Thymus (tissue), 11 donors: ENCODE measurements at regions not wholly inside any gene's neighbourhood (a gene's known extent, or its start where the extent isn't known, plus 50 kb on each side); places are given as distances from the start of the nearest gene placed in this dataset.
A peak's percentile ranks its signal among the peaks of the same experiment; 100 is the strongest.

Experiments used
- DNase-seq, 9 donors: peaks; one replicate each; pipeline ENCODE4 v3.0.0-alpha.2; 2013; ENCODE audit warnings: low spot score in 9 of 9, low read depth in 6 of 9, missing footprints in 1 of 9
- H3K27ac ChIP-seq, 2 donors: one replicate each; pipeline ENCODE4 v1.5.1; 2013; ENCODE audit warnings: control low read depth in 1 of 2, low read depth in 1 of 2, low read length in 1 of 2, mild to moderate bottlenecking in 1 of 2, moderate library complexity in 1 of 2
- H3K27me3 ChIP-seq, 2 donors: one replicate each; pipeline ENCODE4 v1.5.1; 2013; ENCODE audit warnings: low read length in 1 of 2; ENCODE audit not compliant: control insufficient read depth in 2 of 2, insufficient read depth in 1 of 2
- H3K36me3 ChIP-seq, 2 donors: one replicate each; pipeline ENCODE4 v1.5.1; 2013; ENCODE audit warnings: low read length in 1 of 2, mild to moderate bottlenecking in 1 of 2, moderate library complexity in 1 of 2; ENCODE audit not compliant: control insufficient read depth in 2 of 2, insufficient read depth in 2 of 2
- H3K4me1 ChIP-seq, 2 donors: one replicate each; pipeline ENCODE4 v1.5.1; 2013; ENCODE audit warnings: low read length in 2 of 2; ENCODE audit not compliant: control insufficient read depth in 2 of 2, insufficient read depth in 2 of 2
- H3K4me3 ChIP-seq, 2 donors: one replicate each; pipeline ENCODE4 v1.5.1; 2013; ENCODE audit warnings: low read length in 2 of 2, control low read depth in 1 of 2, mild to moderate bottlenecking in 1 of 2
- H3K9me3 ChIP-seq, 2 donors: one replicate each; pipeline ENCODE4 v1.5.1; 2013; ENCODE audit warnings: low read length in 1 of 2, mild to moderate bottlenecking in 1 of 2; ENCODE audit not compliant: control insufficient read depth in 2 of 2, insufficient read depth in 1 of 2
- WGBS: extraction: QIAGEN DNeasy Blood & Tissue Kit; methylation state at CpG from one replicate; pipeline ENCODE4 v1.1.7; 2013; 5-methylcytosine and 5-hydroxymethylcytosine counted together
- donor health status: healthy.

DNA sequence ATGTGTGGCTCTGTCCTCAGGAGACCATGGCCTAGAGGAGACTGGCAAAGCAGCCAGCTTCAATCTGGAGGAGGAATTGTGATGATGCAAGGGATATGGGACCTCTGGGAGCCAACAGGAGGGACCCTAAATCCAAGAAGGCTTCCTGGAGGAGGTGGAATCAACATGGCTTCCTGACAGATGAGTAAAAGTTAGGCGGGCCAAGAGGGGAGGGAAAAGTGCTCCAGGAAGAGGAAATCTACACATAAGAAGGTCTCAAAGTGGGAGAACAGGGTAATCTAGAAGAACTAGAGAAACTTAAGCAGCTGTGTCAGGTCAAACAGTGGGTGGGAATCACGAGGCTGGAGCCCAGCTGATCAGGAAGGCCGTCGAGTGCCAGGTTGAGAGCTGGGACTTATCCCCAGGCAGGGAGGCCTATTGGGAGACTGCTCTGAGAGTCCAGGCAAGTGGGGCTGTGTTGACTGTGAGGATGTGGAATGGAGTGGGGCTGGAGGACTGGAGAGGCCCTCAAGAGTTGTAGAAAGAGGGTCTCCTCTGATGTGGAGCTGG is 119.1 kb downstream of the C9orf50 start:
- DNase-seq, result no peak
- WGBS, result 86% methylated on average over 4 of the region's 4 CpGs

DNA sequence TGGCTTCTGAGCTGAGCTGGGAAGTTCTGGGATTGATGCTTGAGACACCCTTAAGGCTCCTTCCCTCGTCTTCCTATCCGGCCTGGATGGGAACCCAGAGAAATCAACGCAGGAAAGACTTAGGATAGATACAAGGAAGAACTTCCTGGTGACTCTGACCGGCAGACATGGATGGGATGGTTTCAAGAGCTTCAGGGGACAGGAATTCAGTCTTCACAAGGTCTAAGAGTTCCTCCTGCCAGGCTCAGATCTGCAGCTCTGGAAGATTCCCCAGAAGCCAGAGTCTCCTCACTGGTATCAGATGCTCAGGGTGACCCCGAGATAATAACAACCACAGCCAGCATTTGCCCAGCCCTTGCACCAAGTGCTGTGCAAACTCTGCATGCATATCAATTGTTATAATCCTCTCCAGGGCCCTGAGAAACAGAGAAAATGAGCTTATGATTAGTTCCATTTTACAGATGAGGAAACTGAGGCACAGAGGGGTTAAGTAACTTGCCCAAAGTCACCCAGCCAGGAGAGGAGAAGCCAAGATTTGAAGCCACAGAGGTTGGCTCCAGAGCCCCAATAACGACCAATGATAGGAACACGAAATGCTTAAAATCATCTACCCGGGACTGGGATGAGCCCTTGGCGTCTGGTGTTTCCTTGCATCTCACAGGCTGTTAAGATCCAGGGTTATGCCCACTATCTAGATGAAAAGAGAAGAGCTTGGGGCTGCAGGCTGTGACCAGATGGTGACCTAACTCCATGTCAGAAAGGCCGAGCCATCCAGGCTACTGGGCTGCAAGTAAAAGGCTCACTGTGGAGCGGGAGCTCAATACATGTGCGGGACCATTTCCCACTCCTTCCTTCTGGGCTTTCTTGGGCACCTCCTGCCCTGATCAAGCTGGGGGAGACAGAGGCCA is 119.8 kb downstream of the C9orf50 start:
- DNase-seq, result no peak
- Histone ChIP-seq H3K36me3 (no peaks in the 10 kb centered on the region), H3K27me3 (peaks cover 3 to 17% of the 10 kb centered on the region in 2 donors), H3K4me1 (peaks cover 3 to 21% of the 10 kb centered on the region in 2 donors), H3K9me3 (no peaks in the 10 kb centered on the region), H3K4me3 (no peak overlapping the region), H3K27ac (no peak overlapping the region)
- 97% methylated on average over 12 of the region's 12 CpGs for WGBS

More for the DNA sequence above, 119.1 kb downstream of the C9orf50 start:
- H3K27ac ChIP-seq, result no peak overlapping the region
- no peaks in the 10 kb centered on the region for H3K36me3 ChIP-seq
- H3K4me3 ChIP-seq, result no peak overlapping the region
- no peaks in the 10 kb centered on the region for H3K9me3 ChIP-seq
- H3K4me1 ChIP-seq, result peaks cover 0 to 15% of the 10 kb centered on the region in 2 donors
- peaks cover 3 to 10% of the 10 kb centered on the region in 2 donors for H3K27me3 ChIP-seq

DNA sequence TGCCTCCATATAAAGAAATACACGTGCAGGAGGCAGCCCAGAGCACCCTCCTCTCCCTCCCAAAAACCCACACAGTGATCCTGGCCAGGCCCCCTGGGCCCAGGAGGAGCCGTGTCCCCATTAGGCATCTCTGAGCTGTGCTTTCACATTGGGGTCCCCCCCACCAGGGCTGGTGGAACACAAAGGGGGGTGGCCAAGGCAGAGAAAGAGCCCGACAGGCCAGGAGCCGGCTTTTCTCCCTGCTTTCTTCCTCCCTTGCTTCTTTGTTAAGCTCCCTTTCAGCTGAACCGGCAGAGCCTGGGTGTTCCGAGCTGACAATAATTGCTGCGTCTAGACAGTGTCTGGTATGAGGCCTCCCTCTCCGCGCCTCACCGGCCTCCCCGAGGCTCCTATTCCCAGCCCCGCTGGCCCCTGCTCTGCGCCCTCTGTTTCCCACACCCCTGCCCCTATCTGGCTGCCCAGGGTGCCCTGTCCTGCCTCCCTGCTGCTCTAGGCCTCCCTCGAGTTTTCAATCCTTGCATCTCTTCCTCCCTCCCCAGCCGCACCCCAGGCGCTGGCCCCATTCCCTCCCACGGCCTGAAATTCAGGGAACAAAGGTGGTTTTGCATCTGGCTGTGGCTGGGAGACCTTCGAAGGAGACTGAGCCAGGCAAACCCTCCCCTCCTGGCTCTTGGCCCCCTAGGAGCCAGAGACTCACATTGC is 120.6 kb downstream of the C9orf50 start:
- H3K36me3 ChIP-seq, result no peaks in the 10 kb centered on the region
- peaks cover 4 to 29% of the 10 kb centered on the region in 2 donors for H3K4me1 ChIP-seq
- WGBS, result 93% methylated on average over 18 of the region's 18 CpGs
- peak overlapping the region in 1 of 2 donors; percentile 26 for H3K27ac ChIP-seq
- peaks cover under 1 to 24% of the 10 kb centered on the region in 2 donors for H3K27me3 ChIP-seq
- no peak for DNase-seq
- peaks cover 0 to 3% of the 10 kb centered on the region in 2 donors for H3K9me3 ChIP-seq
- H3K4me3 ChIP-seq, result no peak overlapping the region

DNA sequence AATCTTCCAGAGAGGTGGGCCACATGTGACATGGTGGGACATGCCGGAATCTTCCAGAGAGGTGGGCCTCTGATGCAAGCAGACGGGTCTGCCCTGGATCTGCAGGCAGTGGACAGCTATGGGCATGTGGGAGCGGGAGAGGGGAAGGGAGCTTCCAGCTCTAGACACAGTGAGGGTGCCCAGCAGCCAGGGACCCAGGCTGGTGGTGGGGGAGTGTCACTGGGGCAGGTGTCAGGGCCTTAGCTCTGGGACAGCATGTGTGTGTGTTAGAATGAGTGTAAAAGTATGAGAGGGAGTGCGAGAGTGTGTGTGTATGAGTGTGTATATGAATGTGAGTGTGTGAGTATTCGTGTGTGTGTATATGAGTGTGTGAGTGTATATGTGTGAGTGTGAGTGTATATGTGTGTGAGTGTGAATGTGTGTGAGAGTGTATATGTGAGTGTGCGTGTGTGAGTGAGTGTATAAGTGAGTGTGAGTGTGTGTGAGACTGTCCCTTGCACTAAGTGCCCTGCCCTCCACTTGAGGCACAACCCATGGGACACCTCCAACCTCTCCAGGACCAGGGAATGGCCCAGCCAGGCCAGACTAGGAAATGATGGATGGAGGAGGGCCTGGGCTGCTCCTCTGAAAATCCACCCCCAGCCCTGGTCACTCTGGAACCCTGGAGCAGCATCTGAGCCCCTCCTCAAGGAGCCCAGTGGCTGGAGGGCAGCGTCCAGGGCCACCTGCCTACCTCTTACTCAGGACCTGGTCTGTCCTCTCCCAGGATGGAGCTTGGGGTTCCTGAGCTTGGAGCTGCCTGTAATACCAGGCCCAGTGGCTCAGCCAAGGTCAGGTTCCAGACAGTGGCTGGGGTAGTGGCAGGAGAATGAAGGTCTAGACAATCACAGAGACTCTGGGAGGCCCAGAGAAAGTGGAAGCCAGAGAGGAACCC is 122.2 kb downstream of the C9orf50 start:
- DNase-seq, result no peak
- H3K27ac ChIP-seq, result no peak overlapping the region
- H3K27me3 ChIP-seq, result peaks cover 0 to 35% of the 10 kb centered on the region in 2 donors
- WGBS, result 97% methylated on average over 7 of the region's 7 CpGs
- no peak overlapping the region for H3K4me3 ChIP-seq
- peaks cover 4 to 38% of the 10 kb centered on the region in 2 donors for H3K4me1 ChIP-seq
- H3K9me3 ChIP-seq, result peaks cover 0 to 3% of the 10 kb centered on the region in 2 donors
- no peaks in the 10 kb centered on the region for H3K36me3 ChIP-seq

DNA sequence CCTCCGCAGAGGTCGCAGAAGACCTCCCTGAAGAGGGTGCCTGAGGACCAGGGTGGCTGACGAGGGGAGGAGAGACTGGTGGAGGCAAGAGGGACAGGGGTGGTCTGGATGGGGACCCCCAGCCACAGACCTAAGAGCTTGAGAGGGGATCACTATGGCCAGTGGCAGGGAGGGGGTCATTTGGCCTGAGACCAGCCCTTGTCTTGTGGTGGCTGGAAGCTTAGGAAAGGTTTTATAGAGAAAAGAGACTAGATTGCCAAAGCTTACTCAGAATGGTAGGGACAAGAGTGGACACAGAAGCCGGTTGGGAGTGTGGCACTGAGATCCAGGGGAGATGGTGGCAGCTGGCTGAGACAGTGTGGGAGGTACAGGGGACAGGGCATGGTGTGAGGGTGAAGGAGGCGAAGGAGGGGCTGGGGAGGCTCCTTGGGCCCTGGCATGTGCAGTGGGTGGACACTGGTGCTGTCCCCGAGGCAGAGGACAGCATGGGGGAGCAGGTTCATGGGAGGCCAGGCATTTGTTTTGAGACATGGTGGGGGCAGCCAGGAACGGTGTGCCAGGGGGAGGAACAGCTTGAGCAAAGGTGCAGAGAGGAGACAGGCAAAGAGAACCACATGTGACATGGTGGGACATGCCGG is 123.0 kb downstream of the C9orf50 start:
- 97% methylated on average over 8 of the region's 8 CpGs for WGBS
- Histone ChIP-seq H3K4me3 (no peak overlapping the region), H3K27me3 (peaks cover 0 to 41% of the 10 kb centered on the region in 2 donors), H3K9me3 (peaks cover 0 to 3% of the 10 kb centered on the region in 2 donors), H3K4me1 (peaks cover 4 to 46% of the 10 kb centered on the region in 2 donors), H3K36me3 (no peaks in the 10 kb centered on the region), H3K27ac (peak overlapping the region in 1 of 2 donors; percentile 2)
- DNase-seq, result no peak

DNA sequence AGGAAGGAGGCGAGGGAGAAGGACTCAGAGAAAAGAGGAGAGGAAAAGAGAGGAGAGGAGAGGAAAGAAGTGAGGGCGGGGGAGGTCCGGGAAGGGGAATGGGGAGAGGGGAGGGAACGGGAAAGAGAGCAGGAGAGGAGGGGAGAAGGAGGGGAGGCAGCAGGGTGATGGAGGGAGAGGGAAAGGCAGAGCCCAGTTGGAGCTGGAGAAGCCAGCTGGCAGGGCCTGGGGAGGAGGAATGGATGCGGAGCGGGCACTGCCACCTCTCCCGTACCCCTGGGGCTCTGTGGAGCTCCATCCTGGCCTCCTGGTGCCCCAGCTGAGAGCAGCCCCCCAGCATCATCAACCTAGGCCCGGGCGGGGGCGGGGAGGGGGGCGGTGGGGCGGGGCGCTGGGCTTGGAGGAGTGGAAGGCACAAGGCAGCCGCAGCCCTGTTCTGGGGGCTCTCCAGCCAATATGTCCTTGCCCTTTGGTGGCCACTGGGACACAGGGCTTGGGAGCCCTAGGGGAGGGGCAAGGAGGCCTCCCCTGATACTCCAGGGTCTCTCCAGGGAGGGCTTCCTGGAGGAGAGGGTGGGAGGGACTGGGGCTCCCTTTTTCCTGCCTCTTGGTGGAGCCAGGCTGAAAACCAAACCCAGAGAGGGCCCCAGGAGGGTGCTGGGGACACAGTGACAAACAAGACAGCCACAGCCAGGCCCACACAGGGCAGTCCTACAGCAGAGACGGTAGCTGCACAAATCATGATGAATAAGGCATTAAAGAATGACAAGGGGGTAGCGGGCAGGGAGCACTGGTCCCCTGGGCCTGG is 123.7 kb downstream of the C9orf50 start:
- H3K4me3 ChIP-seq, result peak overlapping the region; percentile 8 to 37
- H3K9me3 ChIP-seq, result peaks cover 0 to 3% of the 10 kb centered on the region in 2 donors
- H3K27ac ChIP-seq, result peak overlapping the region; percentile 51 to 54
- H3K4me1 ChIP-seq, result peaks cover 4 to 46% of the 10 kb centered on the region in 2 donors
- no peak for DNase-seq
- peaks cover 0 to 46% of the 10 kb centered on the region in 2 donors for H3K27me3 ChIP-seq
- WGBS, result 41% methylated on average over 16 of the region's 16 CpGs
- no peaks in the 10 kb centered on the region for H3K36me3 ChIP-seq

DNA sequence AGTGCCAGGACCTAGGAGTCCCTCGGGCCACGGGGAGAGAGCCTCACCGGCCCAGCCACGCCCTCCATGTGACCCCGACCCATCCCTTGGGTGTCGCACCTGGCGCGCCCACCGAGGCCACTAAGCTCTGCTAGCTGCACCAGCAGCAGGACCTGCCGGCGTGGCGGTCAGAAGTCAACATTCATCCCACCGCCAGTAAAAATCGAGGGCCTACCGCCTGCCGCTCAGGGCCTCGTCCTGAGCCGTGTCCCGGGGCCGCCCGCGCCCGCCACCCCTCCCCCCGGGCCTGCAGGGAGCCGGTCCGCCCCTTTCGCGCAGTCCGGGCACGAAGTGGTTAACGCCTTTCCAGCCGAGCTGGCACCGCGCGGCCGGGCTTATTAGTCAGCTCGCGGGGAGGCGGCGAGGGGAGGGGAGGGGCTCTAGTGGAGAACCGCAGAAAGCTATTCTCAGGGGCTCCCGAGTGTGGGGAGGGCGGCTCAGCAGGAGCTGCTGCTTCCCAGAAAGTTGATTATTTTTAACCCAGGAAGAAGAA is 124.4 kb downstream of the C9orf50 start:
- H3K4me3 ChIP-seq, result peak overlapping the region; percentile 37 to 45
- peak overlapping the region; percentile 59 to 79 for H3K27ac ChIP-seq
- peaks cover 0 to 3% of the 10 kb centered on the region in 2 donors for H3K9me3 ChIP-seq
- no peaks in the 10 kb centered on the region for H3K36me3 ChIP-seq
- DNase-seq, result peak in 5 of 9 donors; percentile 46 to 77 (median 58)
- WGBS, result under 1% methylated on average over 43 of the region's 43 CpGs
- peaks cover 0 to 50% of the 10 kb centered on the region in 2 donors for H3K27me3 ChIP-seq
- H3K4me1 ChIP-seq, result peaks cover 4 to 48% of the 10 kb centered on the region in 2 donors
